ENCODE measurements at regions not wholly inside any gene's neighbourhood (a gene's known extent, or its start where the extent isn't known, plus 50 kb on each side); places are given as distances from the start of the nearest gene placed in this dataset.

GRCh38 chr2:240202586-240202985, 62.1 kb upstream of the OTOS start:
- no peak for TF ChIP-seq CTCF (IDR thresholded peaks at IDR 0.05)
- TF ChIP-seq ZFX (IDR thresholded peaks at IDR 0.05; ENCODE audit: borderline replicate concordance): no peak

Data from 22Rv1 (cell line).